Cardiac muscle cell (in vitro differentiated cells and primary cell): ENCODE measurements at regions not wholly inside any gene's neighbourhood (a gene's known extent, or its start where the extent isn't known, plus 50 kb on each side); places are given as distances from the start of the nearest gene placed in this dataset.

Source experiments
- DNase-seq, 2 donors: peaks; one replicate each; pipeline versions ENCODE4 v3.0.0 to v3.0.0-alpha.2; 2010 to 2017; ENCODE audit warnings: low read depth in 1 of 2, low spot score in 1 of 2
- H3K27ac ChIP-seq: fragments of 200-600 bp; sonication (generic); 2 replicates; pipeline ENCODE4 v1.5.1; 2016
- H3K27me3 ChIP-seq: fragments of 200-600 bp; sonication (generic); 2 replicates; pipeline ENCODE4 v1.6.0; 2016; ENCODE audit warnings: control low read depth
- H3K36me3 ChIP-seq: fragments of 200-600 bp; sonication (generic); 2 replicates; pipeline ENCODE4 v1.5.1; 2016; ENCODE audit warnings: control low read depth
- H3K4me1 ChIP-seq: fragments of 200-600 bp; sonication (generic); 2 replicates; pipeline ENCODE4 v1.8.1; 2017; ENCODE audit warnings: low read depth, mild to moderate bottlenecking, mixed run types
- H3K4me3 ChIP-seq: fragments of 200-600 bp; sonication (generic); 2 replicates; pipeline ENCODE4 v1.5.1; 2016; ENCODE audit warnings: mild to moderate bottlenecking
- H3K9me3 ChIP-seq: fragments of 200-600 bp; sonication (generic); 2 replicates; pipeline ENCODE4 v1.5.1; 2017; ENCODE audit warnings: low read depth, mild to moderate bottlenecking, control low read depth
- CTCF ChIP-seq: IDR thresholded peaks from 2 replicates; pipeline ENCODE4 v1.5.1; 2012; ENCODE audit warnings: low read depth, mild to moderate bottlenecking, low read length

GRCh38 chr2:224278531-224278930 lies 123.4 kb downstream of the FAM124B start:
- Histone ChIP-seq H3K27me3 (no peaks in the 10 kb centered on the region), H3K9me3 (no peaks in the 10 kb centered on the region), H3K4me3 (no peak overlapping the region), H3K27ac (no peak overlapping the region), H3K4me1 (no peaks in the 10 kb centered on the region), H3K36me3 (no peaks in the 10 kb centered on the region)
- no peak for TF ChIP-seq CTCF
- DNase-seq: no peak

GRCh38 chr2:224276251-224276650 lies 125.7 kb downstream of the FAM124B start:
- no peaks in the 10 kb centered on the region for H3K36me3 ChIP-seq
- DNase-seq: no peak
- TF ChIP-seq CTCF: no peak
- no peaks in the 10 kb centered on the region for H3K27me3 ChIP-seq
- H3K4me1 ChIP-seq: no peaks in the 10 kb centered on the region
- no peak overlapping the region for H3K4me3 ChIP-seq
- H3K27ac ChIP-seq: no peak overlapping the region
- no peaks in the 10 kb centered on the region for H3K9me3 ChIP-seq

- Histone ChIP-seq H3K4me3 (no peak overlapping the region), H3K27ac (no peak overlapping the region), H3K4me1 (no peaks in the 10 kb centered on the region), H3K27me3 (no peaks in the 10 kb centered on the region), H3K9me3 (no peaks in the 10 kb centered on the region), H3K36me3 (no peaks in the 10 kb centered on the region)
- TF ChIP-seq CTCF: no peak
- no peak for DNase-seq
Measured at GRCh38 chr2:224272237-224272910, 129.5 kb downstream of the FAM124B start.

GRCh38 chr2:224271617-224272236 lies 130.2 kb downstream of the FAM124B start:
- TF ChIP-seq CTCF: no peak
- H3K9me3 ChIP-seq: no peaks in the 10 kb centered on the region
- no peak overlapping the region for H3K4me3 ChIP-seq
- no peaks in the 10 kb centered on the region for H3K36me3 ChIP-seq
- no peaks in the 10 kb centered on the region for H3K4me1 ChIP-seq
- H3K27ac ChIP-seq: no peak overlapping the region
- H3K27me3 ChIP-seq: no peaks in the 10 kb centered on the region
- no peak for DNase-seq

- peak in 1 of 2 donors; percentile 91 for DNase-seq
- H3K27ac ChIP-seq: no peak overlapping the region
Measured at GRCh38 chr2:224268441-224268840, 133.5 kb downstream of the FAM124B start.

More at GRCh38 chr2:224268441-224268840, 133.5 kb downstream of the FAM124B start:
- H3K36me3 ChIP-seq: no peaks in the 10 kb centered on the region
- H3K27me3 ChIP-seq: no peaks in the 10 kb centered on the region
- no peak overlapping the region for H3K4me3 ChIP-seq
- H3K4me1 ChIP-seq: peaks cover 6% of the 10 kb centered on the region
- H3K9me3 ChIP-seq: no peaks in the 10 kb centered on the region
- no peak for TF ChIP-seq CTCF
